ENCODE measurements at regions not wholly inside any gene's neighbourhood (a gene's known extent, or its start where the extent isn't known, plus 50 kb on each side); places are given as distances from the start of the nearest gene placed in this dataset.

GRCh38 chr21:17119466-17120297, 393.2 kb upstream of the CXADR start:
- TF ChIP-seq POLR2A (IDR thresholded peaks at IDR 0.05; ENCODE audit: low read depth, low read length) (no peak), POLR2AphosphoS5 (IDR thresholded peaks at IDR 0.05; ENCODE audit: low read depth, low read length) (no peak), POU2F2 (IDR thresholded peaks at IDR 0.05; ENCODE audit: low read depth, low read length) (no peak), PAX5 (IDR thresholded peaks at IDR 0.05; ENCODE audit: insufficient read depth, low read length, severe bottlenecking) (no peak)
